ENCODE measurements at regions not wholly inside any gene's neighbourhood (a gene's known extent, or its start where the extent isn't known, plus 50 kb on each side); places are given as distances from the start of the nearest gene placed in this dataset.

GRCh38 chr6:14827354-14827753, 418.5 kb upstream of the JARID2 start:
- no peak for DNase-seq

DNA sequence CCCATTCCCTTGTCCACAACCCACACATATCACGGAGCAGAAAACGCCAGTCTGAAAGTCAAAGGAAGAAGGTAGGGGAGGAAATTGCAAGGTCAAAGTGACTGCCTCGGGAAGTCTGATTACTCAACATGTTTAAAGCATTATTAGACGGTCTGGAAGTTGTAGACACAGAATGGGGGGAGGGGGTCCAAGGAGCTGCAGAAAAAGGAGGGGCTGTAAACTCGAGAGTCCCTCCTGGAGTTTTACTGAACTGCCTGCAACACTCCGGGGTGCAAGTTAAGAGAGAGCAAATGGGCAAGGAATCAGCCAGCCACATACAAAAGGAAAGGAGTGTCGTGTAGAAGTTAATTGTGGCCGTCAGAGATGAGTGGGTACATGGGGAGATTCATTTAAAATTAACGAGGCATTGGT, 417.7 kb upstream of the JARID2 start:
- no peak for DNase-seq

DNA sequence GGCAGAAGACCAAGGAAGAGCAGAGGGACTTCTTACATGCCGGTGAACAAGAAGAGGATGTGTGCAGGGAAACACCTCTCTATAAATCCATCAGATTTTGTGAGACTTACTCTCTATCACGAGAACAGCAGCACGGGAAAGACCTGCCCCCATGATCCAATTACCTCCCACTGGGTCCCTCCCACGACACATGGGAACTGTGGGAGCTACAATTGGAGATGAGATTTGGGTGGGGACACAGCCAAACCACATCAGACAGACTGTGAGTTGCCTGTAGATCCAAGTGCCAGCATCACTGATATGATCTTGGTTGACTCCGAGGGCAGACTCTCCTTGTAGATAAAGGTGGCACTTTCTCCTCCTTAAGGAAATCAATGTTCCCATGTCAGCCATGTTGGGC, 414.8 kb upstream of the JARID2 start:
- no peak for DNase-seq

DNA sequence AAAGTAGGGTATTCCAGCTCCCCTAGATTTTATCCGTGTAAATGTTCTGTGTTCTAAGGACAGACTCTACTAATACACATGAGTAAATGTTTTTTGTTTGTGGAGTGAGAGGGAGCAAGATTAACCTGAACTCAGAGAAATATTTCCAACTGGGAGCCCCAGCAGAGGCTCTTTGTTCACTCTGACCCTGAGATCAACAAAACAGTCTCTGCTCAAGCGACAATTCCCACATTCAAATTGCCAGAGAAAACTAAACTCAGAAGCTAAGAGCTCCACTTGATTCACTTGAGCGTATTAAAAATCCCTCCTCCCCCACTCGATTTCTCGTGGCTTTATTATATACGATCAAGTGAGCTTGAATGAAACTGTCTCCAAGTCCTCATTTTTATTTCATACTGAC, 413.9 kb upstream of the JARID2 start:
- DNase-seq: no peak

DNA sequence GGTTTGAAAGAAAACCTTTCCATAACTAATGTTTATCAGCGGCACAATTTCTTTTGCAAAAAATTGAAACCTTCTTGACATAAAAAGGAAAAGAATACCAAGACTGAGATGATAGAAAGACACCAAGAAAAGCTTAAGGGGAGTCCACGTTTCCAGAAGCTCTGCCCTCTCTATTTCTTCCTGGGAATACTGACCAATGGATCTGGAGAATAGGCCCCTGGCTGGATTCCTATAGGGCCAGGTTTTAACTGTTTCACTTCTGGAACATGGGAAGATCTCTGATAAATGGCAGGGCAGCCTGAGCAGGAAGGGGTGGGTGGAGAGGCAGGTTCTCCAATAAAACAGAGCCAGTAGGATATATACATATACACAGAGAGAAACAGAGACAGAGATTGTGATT, 413.4 kb upstream of the JARID2 start:
- DNase-seq: no peak

GRCh38 chr6:14834851-14835530, 410.9 kb upstream of the JARID2 start:
- no peak for DNase-seq

GRCh38 chr6:14837435-14837834, 408.4 kb upstream of the JARID2 start:
- no peak for DNase-seq

DNA sequence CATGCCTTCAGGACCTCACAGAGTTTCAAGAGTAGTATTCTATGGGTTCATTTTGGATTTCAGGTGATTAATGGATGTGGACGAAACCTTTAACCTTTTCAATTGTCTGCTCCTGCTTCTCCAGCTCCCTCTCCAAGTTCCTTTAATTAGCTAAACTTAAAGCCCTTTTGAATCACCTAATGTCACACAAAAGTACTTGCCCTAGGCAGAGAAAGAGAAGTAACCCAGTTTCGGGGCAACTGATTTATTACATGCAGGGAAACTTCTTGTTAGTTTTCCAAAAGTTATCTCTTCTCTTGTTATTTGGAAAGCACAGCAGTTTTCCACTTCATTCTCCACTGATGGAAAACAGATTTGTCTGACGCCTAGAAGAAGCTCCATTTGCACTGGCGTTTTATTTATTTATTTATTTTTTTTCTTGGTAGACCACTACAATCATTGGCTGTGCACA, 407.7 kb upstream of the JARID2 start:
- DNase-seq: no peak

- no peak for DNase-seq
Measured at GRCh38 chr6:14841901-14842421, 403.9 kb upstream of the JARID2 start.

- DNase-seq: no peak
Measured at GRCh38 chr6:14844411-14844810, 401.5 kb upstream of the JARID2 start.

GRCh38 chr6:14848019-14848418, 397.9 kb upstream of the JARID2 start:
- DNase-seq: no peak

DNA sequence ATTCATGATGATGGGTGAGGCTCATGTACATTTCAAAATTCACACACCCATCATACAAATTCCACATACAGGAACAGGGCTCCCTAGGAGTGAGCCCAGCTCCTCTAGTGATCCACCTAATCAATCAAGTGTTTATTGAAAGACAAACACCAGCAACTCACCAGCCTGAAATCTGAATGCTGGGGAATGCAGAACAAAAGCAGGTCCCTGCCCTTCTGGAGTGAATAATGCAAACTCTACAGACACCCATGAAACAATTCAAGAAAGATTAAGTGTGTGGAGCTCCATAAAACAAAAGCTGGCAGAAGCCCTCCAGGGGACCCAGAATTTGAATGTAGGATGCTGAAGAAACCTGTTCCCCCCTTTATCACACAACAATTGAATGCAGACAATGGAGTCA, 396.7 kb upstream of the JARID2 start:
- DNase-seq: no peak

- DNase-seq: no peak
Measured at GRCh38 chr6:14851281-14851680, 394.6 kb upstream of the JARID2 start.

DNA sequence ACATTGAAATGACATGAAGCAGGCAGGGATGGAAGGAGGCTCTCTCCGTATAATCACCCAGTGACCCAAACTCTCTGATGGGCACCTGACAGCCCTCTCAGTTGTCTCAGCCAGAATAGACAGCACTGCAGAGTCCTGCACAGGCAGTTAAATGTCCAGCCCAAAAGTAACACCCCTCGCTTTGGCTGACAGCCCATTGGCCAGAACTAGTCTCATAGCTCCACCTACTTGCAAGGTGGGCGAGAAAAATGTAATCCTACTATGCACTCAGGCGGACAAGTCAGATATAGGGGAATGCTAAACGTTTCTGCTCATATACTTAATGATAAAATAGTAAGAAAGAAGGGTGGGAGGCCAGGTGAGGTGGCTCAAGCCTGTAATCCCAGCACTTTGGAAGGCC, 393.5 kb upstream of the JARID2 start:
- no peak for DNase-seq

- DNase-seq: no peak
Measured at GRCh38 chr6:14856177-14856576, 389.7 kb upstream of the JARID2 start.

DNA sequence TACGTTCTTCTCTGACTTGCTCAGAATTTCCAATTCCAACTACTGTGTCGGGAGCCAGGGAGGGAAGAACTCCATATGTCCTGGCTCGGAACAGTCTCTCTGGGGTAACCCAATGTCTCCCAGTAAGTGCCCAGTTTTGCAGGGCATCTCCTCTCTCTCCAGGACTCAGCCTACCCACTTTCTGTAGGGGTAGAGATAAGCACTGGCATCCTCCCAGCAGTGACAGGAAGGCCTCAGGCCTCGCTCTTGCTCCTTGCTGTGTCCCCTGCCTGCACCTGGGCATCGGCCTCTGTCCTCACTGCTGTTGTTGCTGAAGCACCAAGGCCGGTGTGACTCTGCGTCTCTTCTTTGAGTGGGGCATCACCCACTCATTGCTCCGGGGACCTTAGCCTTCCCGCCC, 388.9 kb upstream of the JARID2 start:
- DNase-seq: no peak

DNA sequence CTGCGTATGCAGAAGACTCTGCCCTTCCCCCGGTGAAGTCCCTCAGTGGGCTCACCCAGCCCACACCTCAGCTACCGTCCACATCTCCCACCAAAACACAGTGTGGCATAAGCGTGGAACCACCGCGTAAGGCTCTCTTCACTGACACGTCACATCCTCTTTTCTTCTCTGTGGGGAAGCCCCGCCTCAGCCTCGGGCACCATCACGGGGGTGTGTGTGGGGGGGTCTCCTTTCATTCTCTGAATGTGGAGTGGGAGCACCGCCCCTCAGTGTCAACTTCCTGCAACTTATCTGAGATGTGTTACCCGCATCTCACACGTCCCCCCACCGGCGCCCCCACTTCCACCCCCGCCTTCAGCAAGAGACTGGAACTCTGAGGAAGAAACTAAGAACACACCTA, 388.4 kb upstream of the JARID2 start:
- no peak for DNase-seq

- no peak for DNase-seq
Measured at GRCh38 chr6:14858808-14859207, 387.1 kb upstream of the JARID2 start.

DNA sequence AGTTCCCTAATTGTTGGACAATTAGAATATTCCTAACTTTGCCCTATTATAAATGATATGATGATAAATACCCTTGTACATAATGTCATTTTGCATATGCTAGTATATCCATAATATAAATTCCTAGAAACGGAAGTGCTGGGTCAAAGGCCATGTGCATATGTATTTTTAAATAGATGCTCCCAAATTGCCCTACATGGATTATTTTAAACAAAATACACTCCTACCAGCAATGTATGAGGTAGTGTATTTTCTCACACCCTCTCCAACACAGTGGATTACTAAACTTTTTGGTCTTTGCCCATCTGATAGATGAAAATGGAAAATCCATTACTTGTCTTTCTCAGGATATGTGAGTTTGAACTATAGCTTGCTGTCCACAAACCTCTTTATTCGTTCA, 385.1 kb upstream of the JARID2 start:
- no peak for DNase-seq

GRCh38 chr6:14861491-14861943, 384.4 kb upstream of the JARID2 start:
- no peak for DNase-seq

DNA sequence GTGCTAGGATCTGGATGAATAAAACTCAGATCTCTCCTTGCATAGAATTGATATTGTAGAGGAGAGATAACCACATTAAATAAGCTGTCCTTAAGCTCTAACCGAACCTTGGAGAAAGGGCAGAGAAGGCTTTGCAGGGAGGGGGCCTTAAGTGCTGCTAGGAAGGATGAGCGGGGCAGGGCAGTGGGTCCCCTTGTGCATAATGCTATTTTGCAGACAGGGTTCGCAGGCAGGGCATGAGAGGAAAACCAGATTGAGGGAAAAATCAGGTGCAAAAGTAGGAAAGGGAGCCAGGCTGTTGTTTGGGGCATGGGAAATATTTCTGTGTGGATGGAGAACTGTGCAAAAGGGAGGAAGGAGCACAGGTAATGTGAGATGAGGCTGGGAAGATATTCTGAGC, 383.0 kb upstream of the JARID2 start:
- no peak for DNase-seq

DNA sequence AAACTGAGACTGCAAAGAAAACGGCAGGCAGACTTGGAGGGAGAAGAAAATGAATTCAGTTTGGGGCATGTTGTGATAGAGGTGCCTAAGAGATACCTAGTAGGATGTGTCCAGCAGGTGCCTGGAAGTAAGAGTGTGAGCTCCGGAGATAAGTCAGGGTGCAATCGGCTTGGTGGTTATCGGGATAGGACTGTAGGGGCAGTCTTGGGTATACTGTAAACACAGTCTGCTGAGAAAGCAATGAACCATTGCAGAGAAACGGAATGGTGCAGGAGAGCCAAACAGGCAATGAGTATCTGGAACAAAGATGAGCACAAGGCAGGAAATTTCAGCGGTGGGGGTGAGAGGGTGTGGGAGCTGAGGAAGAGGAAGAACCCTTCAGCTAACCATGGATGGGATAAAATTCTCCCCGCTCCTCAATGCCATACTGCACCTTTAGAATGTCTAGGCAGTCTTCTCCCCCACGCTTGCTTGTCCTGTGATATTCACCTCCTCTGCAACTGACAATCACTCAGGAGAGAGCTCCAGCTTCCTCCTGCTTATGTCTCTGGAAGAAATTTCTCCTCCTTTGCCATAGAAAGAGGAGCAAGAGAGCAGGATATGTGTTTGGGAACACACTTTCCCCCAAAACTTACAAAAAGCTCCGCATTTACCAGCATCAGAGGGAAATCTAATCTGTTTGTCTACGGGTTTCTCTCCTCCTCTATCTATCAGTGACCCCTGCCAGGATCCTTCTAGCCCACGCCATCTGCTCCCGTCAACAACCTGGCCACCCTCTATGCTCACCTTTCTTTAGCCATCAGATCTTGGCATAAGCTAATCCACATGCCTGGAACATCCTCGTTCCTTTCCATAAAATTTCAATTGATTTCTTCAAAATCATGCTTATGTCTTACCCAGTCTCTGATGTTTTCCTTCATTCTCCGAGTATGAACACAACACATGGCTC, 381.7 kb upstream of the JARID2 start:
- DNase-seq: no peak

- DNase-seq: no peak
Measured at GRCh38 chr6:14865531-14866100, 380.3 kb upstream of the JARID2 start.
